ENCODE measurements at regions not wholly inside any gene's neighbourhood (a gene's known extent, or its start where the extent isn't known, plus 50 kb on each side); places are given as distances from the start of the nearest gene placed in this dataset.

DNA sequence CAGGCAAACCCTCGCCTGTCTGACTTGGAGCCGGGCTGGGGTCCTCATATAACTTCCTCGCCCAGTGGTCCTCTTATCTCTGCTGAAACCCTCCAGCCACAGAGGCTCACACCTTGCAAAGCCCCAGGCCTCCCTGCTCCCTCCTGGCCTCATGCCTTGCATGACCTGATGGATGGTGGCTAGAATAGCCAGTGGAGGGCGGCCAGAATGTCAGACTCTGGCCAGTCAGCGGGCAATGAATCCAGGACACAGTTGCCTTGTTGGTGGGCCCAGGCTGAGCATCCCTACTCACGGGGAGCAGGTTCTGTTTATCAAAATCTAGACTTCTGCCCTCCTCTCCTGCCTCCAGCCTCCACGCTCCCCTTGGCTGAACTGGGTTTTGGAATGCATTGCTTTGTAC lies 69.1 kb upstream of the WNT11 start:
- TF ChIP-seq EZH2 (IDR thresholded peaks at IDR 0.05), result no peak
- TF ChIP-seq, protein P1, sequence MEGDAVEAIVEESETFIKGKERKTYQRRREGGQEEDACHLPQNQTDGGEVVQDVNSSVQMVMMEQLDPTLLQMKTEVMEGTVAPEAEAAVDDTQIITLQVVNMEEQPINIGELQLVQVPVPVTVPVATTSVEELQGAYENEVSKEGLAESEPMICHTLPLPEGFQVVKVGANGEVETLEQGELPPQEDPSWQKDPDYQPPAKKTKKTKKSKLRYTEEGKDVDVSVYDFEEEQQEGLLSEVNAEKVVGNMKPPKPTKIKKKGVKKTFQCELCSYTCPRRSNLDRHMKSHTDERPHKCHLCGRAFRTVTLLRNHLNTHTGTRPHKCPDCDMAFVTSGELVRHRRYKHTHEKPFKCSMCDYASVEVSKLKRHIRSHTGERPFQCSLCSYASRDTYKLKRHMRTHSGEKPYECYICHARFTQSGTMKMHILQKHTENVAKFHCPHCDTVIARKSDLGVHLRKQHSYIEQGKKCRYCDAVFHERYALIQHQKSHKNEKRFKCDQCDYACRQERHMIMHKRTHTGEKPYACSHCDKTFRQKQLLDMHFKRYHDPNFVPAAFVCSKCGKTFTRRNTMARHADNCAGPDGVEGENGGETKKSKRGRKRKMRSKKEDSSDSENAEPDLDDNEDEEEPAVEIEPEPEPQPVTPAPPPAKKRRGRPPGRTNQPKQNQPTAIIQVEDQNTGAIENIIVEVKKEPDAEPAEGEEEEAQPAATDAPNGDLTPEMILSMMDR (IDR thresholded peaks at IDR 0.05), result no peak

All from neural progenitor cell (in vitro differentiated cells).